SK-N-SH (cell line): ENCODE measurements at regions not wholly inside any gene's neighbourhood (a gene's known extent, or its start where the extent isn't known, plus 50 kb on each side); places are given as distances from the start of the nearest gene placed in this dataset.

Source experiments
- CTCF ChIP-seq: fragments of 200-600 bp; sonication (generic); IDR thresholded peaks from 2 replicates; pipeline ENCODE4 v1.6.1; 2017; ENCODE audit warnings: antibody characterized with exemption, mild to moderate bottlenecking, moderate library complexity
- FOXJ3 ChIP-seq: sonication (generic); formaldehyde crosslinking; IDR thresholded peaks from 2 replicates; pipeline ENCODE4 v1.5.1; 2020; ENCODE audit warnings: mild to moderate bottlenecking, missing genetic modification reagents
- POLR2AphosphoS5 ChIP-seq: IDR thresholded peaks from 2 replicates; pipeline ENCODE4 v1.6.1; 2012; ENCODE audit warnings: low read depth, low read length

- TF ChIP-seq FOXJ3 (CRISPR knock-in tag) (no peak), CTCF (no peak), POLR2AphosphoS5 (no peak)
Observed at GRCh38 chr18:25493401-25493800, 141.4 kb upstream of the ZNF521 start.
